Effector memory CD4-positive, alpha-beta T cell (primary cell): ENCODE measurements at regions not wholly inside any gene's neighbourhood (a gene's known extent, or its start where the extent isn't known, plus 50 kb on each side); places are given as distances from the start of the nearest gene placed in this dataset.

ENCODE experiments used
- DNase-seq, 3 donors: peaks; one replicate each; pipeline ENCODE4 v3.0.0-alpha.2; 2020
- H3K27ac ChIP-seq: 2 replicates; pipeline ENCODE4 v1.7.0; 2013; ENCODE audit warnings: mild to moderate bottlenecking, low read length, moderate library complexity; ENCODE audit not compliant: insufficient read depth, poor library complexity, severe bottlenecking
- H3K27me3 ChIP-seq: replicated peaks from 2 replicates; pipeline ENCODE4 v1.7.0; 2013; ENCODE audit warnings: mild to moderate bottlenecking, low read length; ENCODE audit not compliant: insufficient read depth, control insufficient read depth, poor library complexity, severe bottlenecking
- H3K36me3 ChIP-seq: 2 replicates; pipeline ENCODE4 v1.7.0; 2013; ENCODE audit warnings: mild to moderate bottlenecking, low read length, moderate library complexity; ENCODE audit not compliant: control insufficient read depth, insufficient read depth
- H3K4me1 ChIP-seq: 2 replicates; pipeline ENCODE4 v1.7.0; 2013; ENCODE audit warnings: low read length, mild to moderate bottlenecking; ENCODE audit not compliant: control insufficient read depth, insufficient read depth, poor library complexity, severe bottlenecking
- H3K4me3 ChIP-seq: 2 replicates; pipeline ENCODE4 v1.7.0; 2013; ENCODE audit warnings: low read length, low read depth, mild to moderate bottlenecking; ENCODE audit not compliant: insufficient read depth, poor library complexity, severe bottlenecking
- H3K9me3 ChIP-seq: 2 replicates; pipeline ENCODE4 v1.7.0; 2013; ENCODE audit warnings: mild to moderate bottlenecking, low read length, moderate library complexity; ENCODE audit not compliant: control insufficient read depth

DNA sequence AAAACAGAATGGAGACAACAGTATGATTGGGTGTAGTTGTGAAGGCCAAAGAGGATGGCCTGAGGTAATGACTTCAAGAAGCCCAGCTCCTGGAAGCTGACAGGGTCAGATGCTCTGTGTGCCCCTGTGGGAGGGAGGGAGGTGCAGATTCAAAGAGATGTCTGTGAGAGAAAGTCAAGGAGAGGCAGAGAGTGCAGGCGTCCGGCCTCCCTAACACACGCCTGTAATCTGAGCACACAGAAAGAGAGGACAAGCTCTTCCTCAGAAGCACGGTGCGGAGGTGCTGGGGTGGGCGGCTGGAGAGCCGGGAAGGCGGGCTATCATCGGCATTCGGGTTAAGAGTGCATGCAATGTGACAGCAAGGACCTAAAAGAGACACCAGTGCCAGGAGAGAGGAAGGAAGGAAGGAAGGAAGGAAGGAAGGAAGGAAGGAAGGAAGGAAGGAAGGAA lies 238.2 kb upstream of the HES1 start:
- Histone ChIP-seq H3K27ac (no peak overlapping the region), H3K36me3 (no peaks in the 10 kb centered on the region), H3K9me3 (no peaks in the 10 kb centered on the region), H3K4me3 (no peak overlapping the region), H3K27me3 (no peaks in the 10 kb centered on the region), H3K4me1 (no peaks in the 10 kb centered on the region)
- no peak for DNase-seq

DNA sequence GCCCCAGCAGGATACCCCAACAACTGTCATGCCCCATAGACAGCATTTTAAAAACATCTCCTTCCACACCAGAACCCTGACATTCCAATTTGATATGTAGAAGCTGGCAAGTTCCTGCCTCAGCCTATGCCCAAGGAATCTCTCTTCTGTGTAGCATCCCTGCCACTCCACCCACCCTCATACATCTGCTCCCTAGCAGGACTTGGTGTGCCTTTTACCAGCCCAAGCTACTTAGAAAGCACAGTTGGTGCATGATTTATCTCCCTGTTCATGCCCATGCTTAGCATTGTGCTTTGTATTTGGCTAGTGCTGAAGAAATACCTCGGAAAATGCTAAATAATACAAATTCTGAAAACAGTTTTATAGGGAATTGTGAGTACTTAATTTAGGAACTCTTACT lies 236.9 kb upstream of the HES1 start:
- H3K27me3 ChIP-seq: no peaks in the 10 kb centered on the region
- H3K9me3 ChIP-seq: no peaks in the 10 kb centered on the region
- H3K36me3 ChIP-seq: no peaks in the 10 kb centered on the region
- no peak overlapping the region for H3K4me3 ChIP-seq
- H3K27ac ChIP-seq: no peak overlapping the region
- no peak for DNase-seq
- H3K4me1 ChIP-seq: no peaks in the 10 kb centered on the region

DNA sequence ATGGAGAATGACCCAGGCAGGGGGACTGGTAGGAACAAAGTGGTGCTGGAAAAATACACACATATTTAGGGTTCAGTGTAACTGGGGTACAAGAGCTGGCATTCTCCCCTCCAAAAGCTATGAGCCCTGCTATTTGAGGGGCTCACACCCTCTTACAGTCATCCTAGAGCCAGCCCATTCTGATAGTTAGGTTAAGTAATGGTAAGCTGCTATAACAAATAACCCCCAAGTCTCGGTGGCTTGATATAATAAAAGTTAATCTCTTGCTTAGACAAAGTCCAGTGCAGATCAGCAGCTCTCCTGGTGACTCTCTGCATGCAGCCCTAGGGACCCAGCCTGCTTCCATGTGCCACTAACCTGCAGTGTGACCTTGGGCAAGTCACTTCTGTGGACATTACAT lies 234.9 kb upstream of the HES1 start:
- no peaks in the 10 kb centered on the region for H3K27me3 ChIP-seq
- no peaks in the 10 kb centered on the region for H3K4me1 ChIP-seq
- no peaks in the 10 kb centered on the region for H3K9me3 ChIP-seq
- H3K27ac ChIP-seq: no peak overlapping the region
- DNase-seq: no peak
- no peaks in the 10 kb centered on the region for H3K36me3 ChIP-seq
- H3K4me3 ChIP-seq: no peak overlapping the region

DNA sequence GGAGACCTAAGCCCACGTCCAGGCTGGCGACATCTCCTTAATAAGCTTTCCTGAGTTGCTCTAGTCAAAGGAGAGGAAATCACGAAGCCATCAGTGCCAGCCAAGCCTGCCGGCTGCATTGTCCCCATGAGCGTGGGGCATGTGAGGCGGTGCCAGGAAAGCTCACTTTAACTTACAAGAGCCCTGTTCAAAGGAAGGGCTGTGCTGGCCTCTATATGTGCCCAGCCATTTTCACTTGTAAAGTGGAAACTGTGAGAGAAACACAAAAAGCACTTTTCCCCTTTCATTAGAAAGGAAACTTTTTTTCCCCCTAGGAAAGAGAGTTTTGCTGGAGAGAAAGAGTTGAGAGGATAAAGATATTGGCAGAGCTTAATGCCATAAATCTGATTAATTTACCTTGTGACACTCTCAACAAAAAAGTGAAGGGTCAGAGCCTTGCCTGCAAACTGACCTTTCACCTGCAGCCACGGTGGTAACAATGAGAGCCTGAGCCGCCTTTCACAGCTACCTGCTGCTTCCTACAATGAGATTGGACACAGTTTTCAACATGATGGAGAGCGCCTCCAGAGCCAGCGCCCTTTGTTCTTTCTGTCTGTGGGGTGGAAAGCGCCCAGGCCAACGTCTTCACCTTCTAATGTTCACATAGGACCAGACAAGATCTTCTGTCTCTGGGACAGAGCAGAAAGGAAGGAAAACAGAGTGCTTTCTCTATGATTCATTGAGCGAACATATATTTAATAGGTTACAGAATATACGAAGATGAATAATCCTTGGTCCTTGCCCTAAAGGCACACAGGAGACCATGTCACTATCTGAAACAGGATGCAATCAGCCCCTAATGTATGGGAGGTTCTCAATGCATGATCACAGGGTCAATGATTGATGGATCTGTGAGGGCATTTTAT lies 233.1 kb upstream of the HES1 start:
- Histone ChIP-seq H3K9me3 (no peaks in the 10 kb centered on the region), H3K27me3 (no peaks in the 10 kb centered on the region), H3K27ac (no peak overlapping the region), H3K36me3 (no peaks in the 10 kb centered on the region), H3K4me3 (no peak overlapping the region), H3K4me1 (no peaks in the 10 kb centered on the region)
- no peak for DNase-seq

DNA sequence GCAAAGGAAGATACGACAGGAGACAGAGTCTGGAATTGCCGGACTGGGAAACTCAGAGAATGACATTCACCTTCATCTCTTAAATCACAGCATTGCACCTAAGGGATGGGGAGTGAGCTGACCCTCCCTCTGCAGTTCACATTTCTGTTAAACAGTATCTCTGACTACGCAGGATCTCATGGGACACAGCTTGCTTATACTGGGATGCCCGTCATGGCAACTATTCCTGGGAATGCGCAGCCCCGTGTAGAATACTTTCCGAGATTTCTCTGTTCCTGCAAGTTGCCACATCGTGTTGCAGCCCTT lies 232.5 kb upstream of the HES1 start:
- Histone ChIP-seq H3K27ac (no peak overlapping the region), H3K4me3 (no peak overlapping the region), H3K4me1 (no peaks in the 10 kb centered on the region), H3K9me3 (no peaks in the 10 kb centered on the region), H3K36me3 (no peaks in the 10 kb centered on the region), H3K27me3 (no peaks in the 10 kb centered on the region)
- no peak for DNase-seq

DNA sequence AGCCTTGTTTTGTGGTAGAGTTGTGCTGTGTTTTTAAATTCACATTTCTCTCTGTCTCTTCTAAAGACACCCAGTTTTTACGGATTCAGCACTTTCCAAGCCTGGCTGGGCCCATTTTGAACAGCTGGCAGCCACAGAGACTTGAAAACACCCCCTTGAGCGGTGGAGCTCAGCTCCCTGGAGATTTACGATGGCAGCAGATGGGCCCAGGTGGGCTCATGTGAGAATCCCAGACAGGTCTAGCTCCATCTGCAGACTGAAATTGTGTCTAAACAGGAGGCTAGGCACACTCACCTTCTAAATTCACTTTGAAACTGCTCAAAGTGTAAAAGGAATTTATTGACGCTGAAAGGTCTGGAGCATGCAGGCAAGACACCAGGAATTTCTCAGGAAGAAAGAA lies 232.0 kb upstream of the HES1 start:
- Histone ChIP-seq H3K36me3 (no peaks in the 10 kb centered on the region), H3K27me3 (no peaks in the 10 kb centered on the region)
- DNase-seq: no peak

DNA sequence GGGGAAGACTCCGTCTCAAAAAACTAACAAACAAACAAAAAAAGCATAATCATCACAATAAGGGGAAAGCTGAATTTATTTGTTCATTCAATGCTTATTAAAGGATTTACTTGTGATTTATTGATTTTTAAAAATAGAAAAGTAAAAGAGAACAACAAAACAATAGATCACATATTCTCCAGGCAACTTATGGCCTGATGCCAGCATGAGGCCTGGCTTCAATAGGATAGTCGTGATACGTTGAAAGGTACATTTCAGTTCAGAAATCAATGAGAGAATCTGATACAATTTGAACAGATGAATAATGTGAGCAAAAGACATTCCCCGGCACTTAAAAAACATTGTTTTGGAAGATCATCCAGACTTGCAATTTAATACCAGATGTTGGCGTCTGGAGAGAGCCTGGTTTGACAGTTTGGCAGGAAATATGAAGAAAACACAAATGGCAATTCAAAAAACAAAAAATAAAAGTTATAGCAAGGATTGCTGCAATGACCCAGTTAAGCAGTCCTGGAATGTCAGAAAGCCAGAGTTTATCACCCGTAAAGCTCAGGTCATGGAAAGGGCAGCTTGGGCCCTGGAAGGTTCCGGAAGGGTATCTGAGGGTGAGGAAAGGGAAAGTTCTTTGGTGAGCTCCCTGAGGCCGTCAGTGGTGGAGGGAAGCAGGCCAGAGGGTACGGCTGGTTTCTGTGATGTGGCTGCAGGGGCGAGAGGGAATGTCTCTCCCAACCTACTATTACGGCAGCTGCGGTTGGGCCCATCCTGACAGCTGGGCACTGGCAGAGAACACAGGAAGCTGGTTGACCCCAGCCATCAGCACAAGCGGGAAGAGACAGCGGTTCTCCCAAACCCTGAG lies 230.2 kb upstream of the HES1 start:
- Histone ChIP-seq H3K27ac (no peak overlapping the region), H3K36me3 (no peaks in the 10 kb centered on the region), H3K4me1 (no peaks in the 10 kb centered on the region), H3K4me3 (no peak overlapping the region), H3K9me3 (no peaks in the 10 kb centered on the region), H3K27me3 (no peaks in the 10 kb centered on the region)
- no peak for DNase-seq

More for the DNA sequence above, 232.0 kb upstream of the HES1 start:
- H3K4me3 ChIP-seq: no peak overlapping the region
- no peaks in the 10 kb centered on the region for H3K4me1 ChIP-seq
- no peaks in the 10 kb centered on the region for H3K9me3 ChIP-seq
- H3K27ac ChIP-seq: no peak overlapping the region

DNA sequence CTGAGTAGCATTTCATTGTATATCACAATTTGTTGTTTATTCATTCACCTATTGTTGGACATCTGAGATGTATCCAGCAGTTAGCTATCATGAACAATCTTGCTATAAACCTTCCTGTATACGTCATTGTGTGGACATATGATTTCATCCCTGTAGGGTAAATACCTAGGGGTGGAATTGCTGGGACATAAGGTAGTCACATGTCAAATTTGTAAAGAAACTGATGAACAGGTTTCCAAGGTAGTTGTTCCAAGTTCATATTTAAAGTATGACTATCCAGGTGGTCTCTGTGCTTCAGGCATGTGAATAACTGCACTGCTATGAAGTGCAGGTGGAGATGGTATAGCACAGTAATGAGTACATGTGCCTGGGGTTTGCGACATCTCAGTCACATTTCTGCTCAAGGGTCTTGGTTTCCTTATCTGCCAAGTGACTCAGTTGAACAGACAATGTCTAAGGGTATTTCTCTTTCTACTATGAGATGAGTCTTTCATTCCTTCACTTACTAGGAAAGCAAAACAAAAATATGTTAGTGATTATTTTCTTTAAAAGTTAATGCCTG lies 229.0 kb upstream of the HES1 start:
- H3K27ac ChIP-seq: no peak overlapping the region
- no peaks in the 10 kb centered on the region for H3K4me1 ChIP-seq
- no peak for DNase-seq
- H3K9me3 ChIP-seq: no peaks in the 10 kb centered on the region
- H3K4me3 ChIP-seq: no peak overlapping the region
- H3K27me3 ChIP-seq: no peaks in the 10 kb centered on the region
- no peaks in the 10 kb centered on the region for H3K36me3 ChIP-seq

DNA sequence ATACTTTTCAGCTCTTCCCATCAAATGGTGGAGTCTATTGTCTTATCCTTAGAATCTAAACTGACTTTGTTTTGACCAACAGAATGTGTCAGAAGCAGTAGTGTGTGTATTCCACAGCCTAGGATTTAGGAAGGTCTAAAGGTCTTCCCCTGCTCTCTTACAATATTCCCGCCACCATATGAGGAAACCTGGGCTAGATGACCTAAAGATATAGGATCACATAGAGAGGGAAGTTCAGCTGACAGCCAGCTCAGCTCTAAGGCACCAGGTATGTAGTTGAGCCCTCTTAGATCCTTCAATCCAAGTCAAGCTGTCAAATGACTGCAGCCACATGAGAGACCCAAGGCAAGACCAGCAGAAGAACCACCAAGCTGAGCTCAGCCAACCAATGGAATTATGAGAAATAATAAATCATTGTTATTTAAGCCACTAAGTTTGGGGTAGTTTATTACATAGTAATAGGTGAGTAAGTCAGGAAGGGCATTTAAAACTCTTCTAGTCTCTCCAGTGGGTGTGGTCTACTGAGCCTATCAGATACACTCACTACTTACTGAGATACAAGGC lies 227.7 kb upstream of the HES1 start:
- no peaks in the 10 kb centered on the region for H3K27me3 ChIP-seq
- H3K27ac ChIP-seq: no peak overlapping the region
- no peaks in the 10 kb centered on the region for H3K9me3 ChIP-seq
- no peak for DNase-seq
- no peaks in the 10 kb centered on the region for H3K36me3 ChIP-seq
- no peaks in the 10 kb centered on the region for H3K4me1 ChIP-seq
- H3K4me3 ChIP-seq: no peak overlapping the region
